Type B pancreatic cell (in vitro differentiated cells): ENCODE measurements at regions not wholly inside any gene's neighbourhood (a gene's known extent, or its start where the extent isn't known, plus 50 kb on each side); places are given as distances from the start of the nearest gene placed in this dataset.

ENCODE experiments used
- DNase-seq: peaks from one replicate; pipeline ENCODE4 v3.0.0; 2021; ENCODE audit warnings: mixed read lengths; ENCODE audit not compliant: unreplicated experiment; ENCODE audit errors: extremely low spot score
- H3K27ac Mint-ChIP-seq: 2 replicates; pipeline ENCODE4 v1.8.0; 2021; ENCODE audit warnings: mild to moderate bottlenecking, mixed read lengths
- H3K27me3 Mint-ChIP-seq: 2 replicates; pipeline ENCODE4 v1.8.0; 2021; ENCODE audit warnings: mixed read lengths
- H3K36me3 Mint-ChIP-seq: 2 replicates; pipeline ENCODE4 v1.8.0; 2021; ENCODE audit warnings: mixed read lengths
- H3K4me1 Mint-ChIP-seq: one replicate; pipeline ENCODE4 v1.8.0; 2021; ENCODE audit warnings: mixed read lengths; ENCODE audit not compliant: unreplicated experiment
- H3K4me3 Mint-ChIP-seq: 2 replicates; pipeline ENCODE4 v1.8.0; 2021; ENCODE audit warnings: mild to moderate bottlenecking, mixed read lengths
- H3K9me3 Mint-ChIP-seq: 2 replicates; pipeline ENCODE4 v1.8.0; 2021; ENCODE audit warnings: mixed read lengths
- TF ChIP-seq, protein P1 (sequence below): fragments of 200-600 bp; sonication (generic); conservative IDR thresholded peaks from 2 replicates; pipeline ENCODE4 v1.5.0; 2021; ENCODE audit warnings: antibody characterized with exemption, mild to moderate bottlenecking

DNA sequence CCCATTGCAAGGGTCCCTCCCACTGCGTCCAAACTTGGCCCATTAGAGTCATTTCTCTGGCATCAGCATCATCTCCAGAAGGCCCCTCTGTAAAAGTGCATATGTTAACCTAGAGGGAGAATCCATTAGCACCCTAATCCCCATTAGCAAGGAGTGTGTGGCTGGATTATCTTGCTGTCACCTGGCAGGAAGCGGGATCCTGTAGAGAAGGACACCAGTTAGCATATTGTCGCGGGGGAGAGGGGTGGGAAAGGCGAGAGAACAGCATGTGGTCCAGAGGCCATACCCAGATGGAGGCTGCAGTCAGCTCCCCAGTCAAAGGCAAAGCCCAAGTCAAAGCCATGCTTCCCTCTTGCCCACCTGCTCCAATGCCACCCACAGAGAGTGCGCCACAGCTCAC, 64.0 kb downstream of the OLIG1 start:
- Mint-ChIP-seq H3K4me1 (no peaks in the 10 kb centered on the region), H3K9me3 (no peaks in the 10 kb centered on the region), H3K36me3 (no peaks in the 10 kb centered on the region), H3K27me3 (peaks cover 66% of the 10 kb centered on the region), H3K27ac (no peak overlapping the region), H3K4me3 (no peak overlapping the region)
- TF ChIP-seq, protein P1, sequence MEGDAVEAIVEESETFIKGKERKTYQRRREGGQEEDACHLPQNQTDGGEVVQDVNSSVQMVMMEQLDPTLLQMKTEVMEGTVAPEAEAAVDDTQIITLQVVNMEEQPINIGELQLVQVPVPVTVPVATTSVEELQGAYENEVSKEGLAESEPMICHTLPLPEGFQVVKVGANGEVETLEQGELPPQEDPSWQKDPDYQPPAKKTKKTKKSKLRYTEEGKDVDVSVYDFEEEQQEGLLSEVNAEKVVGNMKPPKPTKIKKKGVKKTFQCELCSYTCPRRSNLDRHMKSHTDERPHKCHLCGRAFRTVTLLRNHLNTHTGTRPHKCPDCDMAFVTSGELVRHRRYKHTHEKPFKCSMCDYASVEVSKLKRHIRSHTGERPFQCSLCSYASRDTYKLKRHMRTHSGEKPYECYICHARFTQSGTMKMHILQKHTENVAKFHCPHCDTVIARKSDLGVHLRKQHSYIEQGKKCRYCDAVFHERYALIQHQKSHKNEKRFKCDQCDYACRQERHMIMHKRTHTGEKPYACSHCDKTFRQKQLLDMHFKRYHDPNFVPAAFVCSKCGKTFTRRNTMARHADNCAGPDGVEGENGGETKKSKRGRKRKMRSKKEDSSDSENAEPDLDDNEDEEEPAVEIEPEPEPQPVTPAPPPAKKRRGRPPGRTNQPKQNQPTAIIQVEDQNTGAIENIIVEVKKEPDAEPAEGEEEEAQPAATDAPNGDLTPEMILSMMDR = no peak
- DNase-seq = no peak

DNA sequence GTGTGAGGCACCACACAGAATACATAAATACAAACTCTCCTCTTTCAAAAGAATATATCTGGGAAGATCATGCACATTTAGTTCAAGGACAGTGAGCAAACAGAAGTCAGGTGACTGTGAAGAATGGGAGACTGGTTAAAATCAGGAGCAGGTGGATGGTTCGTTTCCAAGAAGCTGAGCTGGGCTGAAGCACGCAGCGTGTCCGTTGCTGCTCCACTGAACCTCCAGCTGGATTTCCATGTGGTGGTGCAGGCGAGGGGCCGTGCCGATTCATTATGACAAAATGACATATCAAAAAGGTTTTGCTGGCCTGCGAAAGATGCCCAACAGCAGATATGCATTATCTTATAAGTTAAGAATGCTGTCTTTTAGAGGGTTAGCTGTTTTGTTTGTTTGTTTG, 66.0 kb downstream of the OLIG1 start:
- TF ChIP-seq, protein P1 = no peak
- Mint-ChIP-seq H3K4me3 (no peak overlapping the region), H3K4me1 (no peaks in the 10 kb centered on the region), H3K36me3 (no peaks in the 10 kb centered on the region), H3K9me3 (no peaks in the 10 kb centered on the region), H3K27me3 (peaks cover 65% of the 10 kb centered on the region), H3K27ac (no peak overlapping the region)
- DNase-seq = no peak

DNA sequence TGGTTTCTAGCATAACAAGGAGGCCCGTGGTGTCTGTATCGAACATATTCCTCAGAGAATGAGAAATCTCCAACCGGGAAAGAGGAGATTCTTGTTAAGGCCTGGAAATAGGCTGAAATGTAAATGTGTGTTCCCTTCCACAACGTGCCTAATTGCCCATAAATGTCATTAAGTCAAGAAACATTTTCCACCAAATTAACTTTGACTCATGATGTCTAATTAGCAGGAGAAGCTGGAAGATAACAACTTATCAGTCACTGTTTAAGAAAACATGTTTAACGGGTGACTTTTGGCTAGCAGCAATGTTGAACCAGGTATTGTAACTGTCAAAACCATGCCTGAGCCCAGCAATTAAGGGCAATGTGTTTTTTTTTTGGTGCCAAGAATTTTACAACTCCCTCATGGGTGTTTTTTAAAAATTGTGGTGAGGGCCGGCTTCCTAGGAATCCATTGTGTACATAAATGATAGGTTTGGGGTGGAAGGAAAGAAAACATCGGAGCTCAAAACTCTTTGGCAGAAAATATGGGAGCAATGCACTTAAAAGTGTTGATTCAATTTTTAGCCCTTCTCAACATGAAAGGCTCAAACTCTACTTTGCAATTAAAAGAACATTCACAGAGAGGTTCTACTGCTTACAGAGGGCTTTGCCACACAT, 67.0 kb downstream of the OLIG1 start:
- Mint-ChIP-seq H3K36me3 (no peaks in the 10 kb centered on the region), H3K4me1 (no peaks in the 10 kb centered on the region), H3K4me3 (no peak overlapping the region), H3K9me3 (no peaks in the 10 kb centered on the region), H3K27me3 (peaks cover 61% of the 10 kb centered on the region), H3K27ac (no peak overlapping the region)
- TF ChIP-seq, protein P1 = no peak
- DNase-seq = no peak

DNA sequence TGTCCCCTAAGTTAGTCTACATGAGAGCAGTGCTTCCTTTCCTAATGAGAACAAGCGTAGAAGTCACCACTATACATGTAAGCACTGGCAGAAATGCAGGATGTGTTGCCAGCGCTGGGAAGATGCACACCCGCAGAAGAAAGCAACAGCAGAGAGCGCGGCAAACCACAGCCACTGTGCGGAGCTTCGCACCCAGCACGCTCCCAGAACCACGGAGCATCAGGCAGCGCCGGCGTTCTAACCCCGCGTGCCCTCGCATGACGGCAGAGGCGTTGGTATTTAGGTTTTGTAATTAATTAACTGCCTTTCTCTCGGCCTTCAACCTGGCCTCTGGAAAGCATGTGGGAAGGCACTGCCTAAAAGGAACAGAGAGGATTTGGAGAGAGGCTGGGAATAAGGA, 69.1 kb downstream of the OLIG1 start:
- Mint-ChIP-seq H3K4me3 (no peak overlapping the region), H3K4me1 (no peaks in the 10 kb centered on the region), H3K27me3 (peaks cover 62% of the 10 kb centered on the region), H3K27ac (no peak overlapping the region), H3K9me3 (no peaks in the 10 kb centered on the region), H3K36me3 (no peaks in the 10 kb centered on the region)
- TF ChIP-seq, protein P1 = no peak
- no peak for DNase-seq

DNA sequence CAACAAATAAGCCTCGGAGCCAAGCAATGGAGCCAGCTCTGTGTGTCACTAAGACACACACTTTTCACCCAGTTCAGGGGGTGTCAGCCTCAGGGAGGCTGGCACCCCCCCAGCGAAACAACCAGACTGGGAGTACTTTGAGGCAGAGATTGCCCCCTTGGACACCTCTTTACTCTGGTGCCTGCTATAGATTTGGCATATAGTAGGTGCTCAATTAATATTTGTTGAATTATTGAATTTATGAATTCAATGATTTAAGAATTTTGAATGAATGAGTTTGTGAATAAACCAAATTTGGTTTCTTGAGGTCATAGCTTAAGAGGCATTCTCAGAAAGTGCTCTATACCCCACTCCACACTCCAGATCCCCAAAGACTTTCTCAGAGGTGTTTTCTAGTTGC, 70.3 kb downstream of the OLIG1 start:
- H3K9me3 Mint-ChIP-seq = no peaks in the 10 kb centered on the region
- H3K27ac Mint-ChIP-seq = no peak overlapping the region
- no peaks in the 10 kb centered on the region for H3K36me3 Mint-ChIP-seq
- no peaks in the 10 kb centered on the region for H3K4me1 Mint-ChIP-seq
- H3K27me3 Mint-ChIP-seq = peaks cover 61% of the 10 kb centered on the region
- TF ChIP-seq, protein P1 = no peak
- no peak for DNase-seq
- H3K4me3 Mint-ChIP-seq = no peak overlapping the region

DNA sequence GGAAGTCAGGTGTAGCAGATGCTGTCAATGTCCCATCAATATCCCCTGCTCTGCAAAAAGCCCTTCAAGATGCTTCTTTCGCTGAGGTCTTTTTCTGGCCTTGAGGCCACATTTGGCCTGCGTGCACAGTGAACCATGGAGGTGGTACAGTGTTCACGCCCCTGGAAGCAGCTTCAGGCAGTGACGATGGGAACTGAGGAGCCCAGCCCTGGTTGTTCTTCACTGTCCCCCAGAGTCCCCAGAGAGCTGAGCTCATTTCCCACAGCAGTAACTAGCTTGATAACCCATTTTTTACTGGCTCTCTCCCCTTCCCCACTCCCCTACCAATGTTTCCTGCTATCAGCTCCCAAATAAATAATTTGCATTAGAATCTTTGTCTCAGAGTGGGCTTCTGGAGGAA, 76.5 kb downstream of the OLIG1 start:
- no peak overlapping the region for H3K4me3 Mint-ChIP-seq
- no peaks in the 10 kb centered on the region for H3K4me1 Mint-ChIP-seq
- H3K9me3 Mint-ChIP-seq = no peaks in the 10 kb centered on the region
- H3K27me3 Mint-ChIP-seq = peaks cover 60% of the 10 kb centered on the region
- DNase-seq = no peak
- no peak overlapping the region for H3K27ac Mint-ChIP-seq
- no peaks in the 10 kb centered on the region for H3K36me3 Mint-ChIP-seq
- TF ChIP-seq, protein P1 = no peak
